ENCODE measurements at regions not wholly inside any gene's neighbourhood (a gene's known extent, or its start where the extent isn't known, plus 50 kb on each side); places are given as distances from the start of the nearest gene placed in this dataset. TPM values are rescaled to one million over a fixed set of nuclear protein-coding genes. Genes with fewer than 3 reads are reported as not detected.

GRCh38 chr7:131606346-131607290 is 50.2 kb upstream of the PODXL start:
- DNase-seq (ENCODE audit: extremely low read depth in 1 of 4, low spot score in 3 of 4) (no peak), FAIRE-seq (no peak), ATAC-seq (no peak)
- Histone ChIP-seq H4K20me1 (replicated peaks; ENCODE audit: control insufficient read depth, insufficient read depth, low read length) (peaks cover 24% of the 10 kb centered on the region), H3K4me2 (ENCODE audit: insufficient read depth, low read length) (no peak overlapping the region), H3K36me3 (ENCODE audit: control insufficient read depth, insufficient read depth, low read length) (no peaks in the 10 kb centered on the region), H3K9me3 (replicated peaks; ENCODE audit: control insufficient read depth, insufficient read depth, low read depth, low read length) (no peaks in the 10 kb centered on the region), H3K79me2 (ENCODE audit: control insufficient read depth, insufficient read depth, low read length) (no peaks in the 10 kb centered on the region), H3K4me1 (replicated peaks in 1 of 2; ENCODE audit: control insufficient read depth in 2 of 2, insufficient read depth in 2 of 2, low read length in 2 of 2) (peaks cover 4 to 5% of the 10 kb centered on the region in 2 experiments; a peak in 2 of 5 replicates), H3K9me1 (ENCODE audit: control insufficient read depth, insufficient read depth, low read length) (no peaks in the 10 kb centered on the region), H3K9ac (ENCODE audit: insufficient read depth in 1 of 2, low read depth in 2 of 2, low read length in 2 of 2) (0 out of 4 replicates have a peak overlapping the region, but pooled peaks of 1 of the 2 experiments have one; percentile 10), H3K27ac (ENCODE audit: extremely low read depth, low read depth, low read length) (no peak overlapping the region), H3K4me3 (no peak overlapping the region), H2AFZ (ENCODE audit: low read depth, low read length) (no peak overlapping the region), H3K27me3 (ENCODE audit: control insufficient read depth in 2 of 2, insufficient read depth in 2 of 2, low read length in 2 of 2) (peaks cover 50 to 78% of the 10 kb centered on the region in 2 experiments)
- TF ChIP-seq CREBBP (IDR thresholded peaks at IDR 0.05; ENCODE audit: low read depth, low read length) (no peak), BMI1 (IDR thresholded peaks at IDR 0.05; ENCODE audit: low read length) (no peak), CEBPG (CRISPR knock-in tag; IDR thresholded peaks at IDR 0.05) (no peak), CEBPG (tag; conservative IDR thresholded peaks at IDR 0.05 in 1 of 2, IDR thresholded peaks at IDR 0.05 in 1 of 2) (peak; percentile 80 to 89), SRF (CRISPR knock-in tag; IDR thresholded peaks at IDR 0.05) (peak in 1 of 2 experiments; percentile 86; a peak in 3 of 4 replicates), ZNF766 (CRISPR knock-in tag; conservative IDR thresholded peaks at IDR 0.05) (0 out of 2 replicates have a peak, but pooled peaks have one; percentile 35), CEBPB (tag; IDR thresholded peaks at IDR 0.05) (peak; percentile 77), TEAD1 (CRISPR knock-in tag; IDR thresholded peaks at IDR 0.05) (peak in 1 of 2 experiments; percentile 27; a peak in 1 of 4 replicates)
- TF ChIP-seq, protein P1, sequence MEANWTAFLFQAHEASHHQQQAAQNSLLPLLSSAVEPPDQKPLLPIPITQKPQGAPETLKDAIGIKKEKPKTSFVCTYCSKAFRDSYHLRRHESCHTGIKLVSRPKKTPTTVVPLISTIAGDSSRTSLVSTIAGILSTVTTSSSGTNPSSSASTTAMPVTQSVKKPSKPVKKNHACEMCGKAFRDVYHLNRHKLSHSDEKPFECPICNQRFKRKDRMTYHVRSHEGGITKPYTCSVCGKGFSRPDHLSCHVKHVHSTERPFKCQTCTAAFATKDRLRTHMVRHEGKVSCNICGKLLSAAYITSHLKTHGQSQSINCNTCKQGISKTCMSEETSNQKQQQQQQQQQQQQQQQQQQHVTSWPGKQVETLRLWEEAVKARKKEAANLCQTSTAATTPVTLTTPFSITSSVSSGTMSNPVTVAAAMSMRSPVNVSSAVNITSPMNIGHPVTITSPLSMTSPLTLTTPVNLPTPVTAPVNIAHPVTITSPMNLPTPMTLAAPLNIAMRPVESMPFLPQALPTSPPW (CRISPR knock-in tag; IDR thresholded peaks at IDR 0.05), result peak; percentile 18; the same call in 1 of the 2 replicates
- 7% methylated on average over 11 of the region's 11 CpGs for WGBS (ENCODE audit: insufficient coverage, low coverage, missing lambda C conversion rate)
- POLR2A ChIA-PET, result interaction anchor here (1.0 to 1.1 kb wide), 2 partner anchors 7 to 13 kb away, joined by 4 to 6 read pairs; no protein-coding TSS in a partner anchor
- no TSS peak for BruUV-seq (replicated peaks)
- CTCF ChIA-PET (ENCODE audit: low intra/inter-chr PET ratio), result no interaction called here
- intact Hi-C loops (cut with micrococcal nuclease) (no loop called here), in situ Hi-C loops (cut with MboI) (no loop called here)

Small RNAs in the stretch of these regions (small RNA-seq; reads per million reads assigned to genes)
- not detected for gene AC009518.3
